ENCODE measurements at regions not wholly inside any gene's neighbourhood (a gene's known extent, or its start where the extent isn't known, plus 50 kb on each side); places are given as distances from the start of the nearest gene placed in this dataset.

DNA sequence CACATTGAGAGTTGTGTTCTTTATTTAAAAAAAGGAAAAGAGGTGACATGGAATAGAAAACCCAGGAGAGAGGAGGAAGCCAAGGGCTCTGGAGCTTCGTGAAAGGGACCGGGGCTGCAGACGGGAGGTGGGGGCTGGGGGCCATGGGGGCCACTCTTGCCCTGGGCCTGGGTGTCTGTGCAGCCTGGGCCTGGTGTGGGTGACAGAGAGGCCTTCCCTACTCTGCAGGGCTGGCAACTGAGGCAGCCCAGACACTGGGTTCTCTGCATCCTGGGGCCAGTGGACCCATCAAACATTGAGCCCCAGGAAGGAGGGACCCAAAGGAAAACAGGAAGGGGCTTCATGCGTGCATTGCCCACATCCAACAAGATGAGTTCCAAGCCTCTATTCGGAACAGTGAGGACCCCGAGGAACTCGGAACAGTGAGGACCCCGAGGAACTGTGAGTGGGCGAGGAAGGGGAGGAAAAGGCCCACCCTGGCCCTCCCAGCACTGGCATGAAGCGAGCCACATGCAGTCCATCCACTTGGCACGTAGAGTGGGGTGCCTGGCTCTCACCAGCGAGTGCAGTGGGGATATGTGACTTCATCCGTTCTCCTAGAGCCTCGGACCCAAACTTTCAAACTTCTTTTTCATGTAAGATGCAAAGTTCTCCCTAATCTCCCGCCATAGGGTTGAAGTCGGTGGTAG lies 1121.6 kb downstream of the BRD1 start:
- TF ChIP-seq, protein P1, sequence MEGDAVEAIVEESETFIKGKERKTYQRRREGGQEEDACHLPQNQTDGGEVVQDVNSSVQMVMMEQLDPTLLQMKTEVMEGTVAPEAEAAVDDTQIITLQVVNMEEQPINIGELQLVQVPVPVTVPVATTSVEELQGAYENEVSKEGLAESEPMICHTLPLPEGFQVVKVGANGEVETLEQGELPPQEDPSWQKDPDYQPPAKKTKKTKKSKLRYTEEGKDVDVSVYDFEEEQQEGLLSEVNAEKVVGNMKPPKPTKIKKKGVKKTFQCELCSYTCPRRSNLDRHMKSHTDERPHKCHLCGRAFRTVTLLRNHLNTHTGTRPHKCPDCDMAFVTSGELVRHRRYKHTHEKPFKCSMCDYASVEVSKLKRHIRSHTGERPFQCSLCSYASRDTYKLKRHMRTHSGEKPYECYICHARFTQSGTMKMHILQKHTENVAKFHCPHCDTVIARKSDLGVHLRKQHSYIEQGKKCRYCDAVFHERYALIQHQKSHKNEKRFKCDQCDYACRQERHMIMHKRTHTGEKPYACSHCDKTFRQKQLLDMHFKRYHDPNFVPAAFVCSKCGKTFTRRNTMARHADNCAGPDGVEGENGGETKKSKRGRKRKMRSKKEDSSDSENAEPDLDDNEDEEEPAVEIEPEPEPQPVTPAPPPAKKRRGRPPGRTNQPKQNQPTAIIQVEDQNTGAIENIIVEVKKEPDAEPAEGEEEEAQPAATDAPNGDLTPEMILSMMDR (IDR thresholded peaks at IDR 0.05), result no peak
- no peak for TF ChIP-seq ZFX (IDR thresholded peaks at IDR 0.05; ENCODE audit: borderline replicate concordance)
